Psoas muscle (tissue), 7 donors: ENCODE measurements at regions not wholly inside any gene's neighbourhood (a gene's known extent, or its start where the extent isn't known, plus 50 kb on each side); places are given as distances from the start of the nearest gene placed in this dataset.

Source experiments
- ATAC-seq, 4 donors: fragments of 200-7000 bp; cut with Tn5 transposase; one replicate each; pipeline ENCODE4 v1.9.1; 2020; ENCODE audit warnings: moderate library complexity in 3 of 4, mild to moderate bottlenecking in 2 of 4
- DNase-seq, 2 donors: peaks; one replicate each; pipeline ENCODE4 v3.0.0-alpha.2; 2020
- H3K27ac ChIP-seq: fragments of 200-600 bp; one replicate; pipeline ENCODE4 v1.8.0; 2022
- H3K27me3 ChIP-seq, 3 donors: fragments of 200-600 bp in 1 of 3; one replicate each; pipeline versions ENCODE4 v1.6.1 to v1.8.0; 2013 to 2022; ENCODE audit warnings: low read length in 2 of 3, mild to moderate bottlenecking in 2 of 3, moderate library complexity in 1 of 3; ENCODE audit not compliant: insufficient read depth in 3 of 3
- H3K36me3 ChIP-seq, 2 donors: fragments of 200-600 bp in 1 of 2; one replicate each; pipeline versions ENCODE4 v1.6.1 to v1.8.0; 2013 to 2022; ENCODE audit warnings: low read depth in 1 of 2, mild to moderate bottlenecking in 1 of 2, moderate library complexity in 1 of 2; ENCODE audit not compliant: insufficient read depth in 1 of 2
- H3K4me1 ChIP-seq: fragments of 200-600 bp; one replicate; pipeline ENCODE4 v1.8.0; 2022
- H3K4me3 ChIP-seq: fragments of 200-600 bp; one replicate; pipeline ENCODE4 v1.8.0; 2022; ENCODE audit warnings: mild to moderate bottlenecking
- H3K9me3 ChIP-seq: fragments of 200-600 bp; one replicate; pipeline ENCODE4 v1.8.0; 2022
- WGBS, 3 donors: extraction: QIAGEN DNeasy Blood & Tissue Kit; methylation state at CpG; one replicate each; pipeline versions ENCODE4 v1.1.6 to v1.1.7; 2013; 5-methylcytosine and 5-hydroxymethylcytosine counted together
- intact Hi-C, 2 donors: fragments of 100-400 bp; cut with DNase I; formaldehyde crosslinking; loops; one replicate each; pipeline versions ENCODE4 v1.11.0 to v1.14.2; 2022
- TF ChIP-seq, protein P1 (sequence below): fragments of 200-600 bp; IDR thresholded peaks from one replicate; pipeline ENCODE4 v1.8.0; 2022; ENCODE audit warnings: antibody characterized with exemption
- donor health status: healthy with polysubstance abuse.
- donor health status: DM: no; HTN: no; CAD: no; lungs with moderate emphysema.
- donor health status: Bipolar disorder and iron deficiency.
- donor health status: healthy.
- donor health status: DM: yes; HTN: yes; CAD: no.
- donor health status: DM: no; HTN: no; CAD: no.
- donor health status: DM: yes; HTN: yes; CAD: no.

DNA sequence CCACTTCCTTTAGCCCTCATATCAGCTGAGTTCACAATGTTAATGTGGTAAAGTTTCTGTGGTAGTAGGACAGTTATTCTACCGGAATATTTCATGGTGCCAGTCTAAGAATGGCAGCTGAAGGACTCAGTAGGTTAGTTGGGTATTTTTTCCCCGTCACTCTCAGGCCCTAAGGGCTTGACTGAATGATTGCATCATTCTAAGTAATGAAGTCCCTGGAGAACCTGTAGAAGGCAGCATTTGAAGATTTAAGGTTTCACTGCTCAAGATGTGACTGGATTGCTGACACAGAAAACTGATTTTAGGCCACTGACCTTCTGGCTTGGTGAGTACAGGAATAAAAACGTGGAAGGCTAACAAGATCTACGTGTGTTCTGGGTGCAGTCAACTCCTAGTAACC is 657.3 kb downstream of the PCDH19 start:
- Histone ChIP-seq H3K4me1 (no peaks in the 10 kb centered on the region), H3K36me3 (no peaks in the 10 kb centered on the region), H3K27ac (no peak overlapping the region), H3K27me3 (no peaks in the 10 kb centered on the region), H3K4me3 (no peak overlapping the region), H3K9me3 (no peaks in the 10 kb centered on the region)
- intact Hi-C loops, result no loop called here
- ATAC-seq, result no peak
- no peak for DNase-seq
- TF ChIP-seq, protein P1, sequence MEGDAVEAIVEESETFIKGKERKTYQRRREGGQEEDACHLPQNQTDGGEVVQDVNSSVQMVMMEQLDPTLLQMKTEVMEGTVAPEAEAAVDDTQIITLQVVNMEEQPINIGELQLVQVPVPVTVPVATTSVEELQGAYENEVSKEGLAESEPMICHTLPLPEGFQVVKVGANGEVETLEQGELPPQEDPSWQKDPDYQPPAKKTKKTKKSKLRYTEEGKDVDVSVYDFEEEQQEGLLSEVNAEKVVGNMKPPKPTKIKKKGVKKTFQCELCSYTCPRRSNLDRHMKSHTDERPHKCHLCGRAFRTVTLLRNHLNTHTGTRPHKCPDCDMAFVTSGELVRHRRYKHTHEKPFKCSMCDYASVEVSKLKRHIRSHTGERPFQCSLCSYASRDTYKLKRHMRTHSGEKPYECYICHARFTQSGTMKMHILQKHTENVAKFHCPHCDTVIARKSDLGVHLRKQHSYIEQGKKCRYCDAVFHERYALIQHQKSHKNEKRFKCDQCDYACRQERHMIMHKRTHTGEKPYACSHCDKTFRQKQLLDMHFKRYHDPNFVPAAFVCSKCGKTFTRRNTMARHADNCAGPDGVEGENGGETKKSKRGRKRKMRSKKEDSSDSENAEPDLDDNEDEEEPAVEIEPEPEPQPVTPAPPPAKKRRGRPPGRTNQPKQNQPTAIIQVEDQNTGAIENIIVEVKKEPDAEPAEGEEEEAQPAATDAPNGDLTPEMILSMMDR, result no peak
- 59 to 62% (median 60%) methylated on average over 4 of the region's 4 CpGs for WGBS, 3 donors

GRCh38 chrX:99750721-99751120 is 659.4 kb downstream of the PCDH19 start:
- TF ChIP-seq, protein P1, result no peak
- H3K36me3 ChIP-seq, result no peaks in the 10 kb centered on the region
- no peaks in the 10 kb centered on the region for H3K9me3 ChIP-seq
- H3K27me3 ChIP-seq, result no peaks in the 10 kb centered on the region
- WGBS, 3 donors, result 70 to 89% (median 89%) methylated on average over 1 of the region's 1 CpG
- no peak overlapping the region for H3K4me3 ChIP-seq
- H3K4me1 ChIP-seq, result no peaks in the 10 kb centered on the region
- intact Hi-C loops, result no loop called here
- no peak for DNase-seq
- H3K27ac ChIP-seq, result no peak overlapping the region
- no peak for ATAC-seq

- 58 to 88% (median 87%) methylated on average over 3 of the region's 3 CpGs for WGBS, 3 donors
- intact Hi-C loops, result no loop called here
- TF ChIP-seq, protein P1, result no peak
These were observed 688.0 kb downstream of the PCDH19 start for GRCh38 chrX:99722094-99722493.

GRCh38 chrX:99719140-99719539 is 690.9 kb downstream of the PCDH19 start:
- H3K27me3 ChIP-seq, result peaks cover 0 to 4% (median 0%) of the 10 kb centered on the region in 3 donors
- TF ChIP-seq, protein P1, result no peak
- 61 to 79% (median 73%) methylated on average over 4 to 6 of the region's 6 CpGs for WGBS, 3 donors
- no peak overlapping the region for H3K27ac ChIP-seq
- intact Hi-C loops, result no loop called here
- no peaks in the 10 kb centered on the region for H3K4me1 ChIP-seq
- no peaks in the 10 kb centered on the region for H3K9me3 ChIP-seq
- no peak for DNase-seq
- no peak for ATAC-seq
- no peaks in the 10 kb centered on the region for H3K36me3 ChIP-seq
- H3K4me3 ChIP-seq, result no peak overlapping the region

More at GRCh38 chrX:99722094-99722493, 688.0 kb downstream of the PCDH19 start:
- ATAC-seq, result no peak
- no peak for DNase-seq
- no peak overlapping the region for H3K4me3 ChIP-seq
- H3K36me3 ChIP-seq, result no peaks in the 10 kb centered on the region
- no peaks in the 10 kb centered on the region for H3K27me3 ChIP-seq
- no peaks in the 10 kb centered on the region for H3K4me1 ChIP-seq
- no peaks in the 10 kb centered on the region for H3K9me3 ChIP-seq
- no peak overlapping the region for H3K27ac ChIP-seq

- Histone ChIP-seq H3K9me3 (no peaks in the 10 kb centered on the region), H3K27me3 (peaks cover 0 to 4% (median 0%) of the 10 kb centered on the region in 3 donors), H3K36me3 (no peaks in the 10 kb centered on the region), H3K27ac (no peak overlapping the region), H3K4me3 (no peak overlapping the region), H3K4me1 (no peaks in the 10 kb centered on the region)
- DNase-seq, result no peak
- 27 to 53% (median 46%) methylated on average over 2 of the region's 2 CpGs for WGBS, 3 donors
- ATAC-seq, result no peak
- intact Hi-C loops, result no loop called here
- TF ChIP-seq, protein P1, result no peak
These were observed 692.4 kb downstream of the PCDH19 start for GRCh38 chrX:99717716-99718115.
